ENCODE measurements at regions not wholly inside any gene's neighbourhood (a gene's known extent, or its start where the extent isn't known, plus 50 kb on each side); places are given as distances from the start of the nearest gene placed in this dataset.
A peak's percentile ranks its signal among the peaks of the same experiment; 100 is the strongest.

- peak in 5 of 8 experiments; percentile 10 to 43 (median 19) for ATAC-seq (replicated peaks in 6 of 8)
- WGBS, 10 experiments, result 57 to 86% (median 72%) methylated on average over 1 to 7 of the region's 10 CpGs; no CpG with 5 or more reads in 5 of the 10 experiments
- Histone ChIP-seq H3K27ac (peak overlapping the region in 1 of 2 donors; percentile 52), H3K4me1 (replicated peaks in 1 of 2) (peaks cover 64 to 84% of the 10 kb centered on the region in 2 donors), H3K4me3 (no peak overlapping the region)
- in situ Hi-C loops (cut with MboI; ENCODE audit: low pct_unique_long_range_greater_than_20kb in 2 of 9, low sequenced_read_pairs in 9 of 9, unreplicated experiment in 9 of 9), result loop anchor here in 3 of 9 experiments (25.0 kb wide), 2 partner anchors 124 to 299 kb away; no protein-coding TSS in a partner anchor
Observed at GRCh38 chr1:11338284-11338924, 65.4 kb downstream of the UBIAD1 start.

DNA sequence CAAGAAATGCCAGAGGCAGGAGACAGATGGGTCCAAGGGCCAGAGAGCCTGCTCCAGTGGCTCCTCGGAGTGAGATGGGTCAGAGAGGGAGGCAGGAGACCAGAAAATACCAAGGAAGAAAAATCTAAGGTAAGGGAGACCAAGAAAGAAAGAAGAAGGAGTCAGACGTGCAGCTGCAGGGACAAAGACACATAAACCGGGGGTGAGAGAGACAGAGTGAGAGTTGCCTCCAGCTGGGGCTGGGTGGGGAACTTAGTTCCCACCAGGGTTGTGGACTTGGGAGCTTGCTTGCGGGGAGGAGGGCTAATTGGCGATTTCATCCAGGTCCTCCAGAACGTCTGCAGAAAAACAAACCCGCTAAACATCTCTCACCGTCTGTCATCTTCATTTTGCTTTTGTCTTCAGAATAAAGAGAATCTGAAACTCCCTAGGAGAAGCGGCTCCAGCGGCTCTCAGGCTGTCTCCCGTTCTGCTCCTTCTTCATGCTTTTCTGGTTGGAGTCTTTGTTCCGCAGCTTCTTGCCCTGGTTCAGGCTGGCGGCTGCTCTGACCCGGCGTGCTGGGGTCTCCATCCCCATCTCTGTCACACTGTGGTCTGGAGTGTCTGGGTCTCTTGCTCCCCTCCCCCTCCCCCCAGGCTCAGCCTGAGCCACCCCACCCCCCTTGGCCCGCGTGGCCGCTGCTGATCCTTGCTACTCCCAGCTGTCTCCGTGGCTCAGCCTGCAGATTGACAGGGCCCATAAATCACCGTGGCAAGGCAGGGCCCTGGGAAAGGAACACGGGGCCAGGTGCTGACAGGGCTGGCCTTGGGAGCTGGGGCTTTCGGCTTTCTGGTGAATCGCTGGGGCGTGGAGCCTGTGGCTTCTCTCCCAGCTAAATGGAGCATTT is 66.6 kb downstream of the UBIAD1 start:
- 0 to 60% (median 12%) methylated on average over 1 to 9 of the region's 24 CpGs; no CpG with 5 or more reads in 2 of the 10 experiments for WGBS, 10 experiments
- Histone ChIP-seq H3K27ac (peak overlapping the region; percentile 57 to 82), H3K4me3 (peak overlapping the region in 3 of 5 donors; percentile 0 to 7 (median 0)), H3K4me1 (replicated peaks in 1 of 2) (peaks cover 65 to 82% of the 10 kb centered on the region in 2 donors)
- peak; percentile 21 to 65 (median 51) for ATAC-seq (replicated peaks in 6 of 8)
- in situ Hi-C loops (cut with MboI; ENCODE audit: low pct_unique_long_range_greater_than_20kb in 2 of 9, low sequenced_read_pairs in 9 of 9, unreplicated experiment in 9 of 9), result loop anchor here in 3 of 9 experiments (25.0 kb wide), 2 partner anchors 123 to 298 kb away; no protein-coding TSS in a partner anchor

- Histone ChIP-seq H3K4me1 (replicated peaks in 1 of 2) (peaks cover 69 to 82% of the 10 kb centered on the region in 2 donors), H3K4me3 (peak overlapping the region in 2 of 5 donors; percentile 0 to 7), H3K27ac (peak overlapping the region; percentile 57 to 82)
- 0 to 50% (median 10%) methylated on average over 1 to 4 of the region's 4 CpGs; no CpG with 5 or more reads in 2 of the 10 experiments for WGBS, 10 experiments
- in situ Hi-C loops (cut with MboI; ENCODE audit: low pct_unique_long_range_greater_than_20kb in 2 of 9, low sequenced_read_pairs in 9 of 9, unreplicated experiment in 9 of 9), result loop anchor here in 3 of 9 experiments (25.0 kb wide), 2 partner anchors 122 to 297 kb away; no protein-coding TSS in a partner anchor
- ATAC-seq (replicated peaks in 6 of 8), result no peak
Observed at GRCh38 chr1:11340233-11340632, 67.2 kb downstream of the UBIAD1 start.

DNA sequence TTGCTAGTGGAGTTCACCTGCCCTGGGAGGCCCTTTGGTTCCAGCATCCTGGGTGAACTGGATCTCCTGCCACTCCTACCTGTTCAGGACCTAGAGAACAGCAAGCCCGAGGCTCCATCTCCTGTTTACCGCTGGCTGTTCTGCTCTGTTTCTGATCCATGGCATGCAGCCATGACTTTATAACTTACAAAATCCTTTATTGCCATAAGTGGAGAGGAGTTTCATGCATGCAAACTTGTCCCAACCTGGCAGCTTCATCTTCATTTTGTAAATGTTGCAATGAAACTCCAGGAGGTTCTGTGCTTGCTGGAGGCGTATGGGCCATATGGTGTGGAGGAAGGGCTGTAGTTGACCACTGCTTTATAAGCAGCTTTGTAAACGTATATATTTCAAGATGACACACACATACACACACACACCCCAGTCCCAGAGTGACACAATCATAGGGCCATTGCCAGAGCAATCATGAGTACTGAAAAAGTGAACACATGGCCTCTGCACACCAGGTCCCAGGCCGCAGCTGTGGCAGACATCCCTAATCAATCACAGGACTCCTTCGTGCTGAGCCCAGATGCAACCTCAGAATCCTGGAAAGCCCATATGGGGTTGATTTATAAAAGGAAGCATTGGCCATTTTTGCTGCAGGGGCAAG is 69.0 kb downstream of the UBIAD1 start:
- no peak for ATAC-seq (replicated peaks in 6 of 8)
- in situ Hi-C loops (cut with MboI; ENCODE audit: low pct_unique_long_range_greater_than_20kb in 2 of 9, low sequenced_read_pairs in 9 of 9, unreplicated experiment in 9 of 9), result loop anchor here in 3 of 9 experiments (25.0 kb wide), 2 partner anchors 120 to 295 kb away; no protein-coding TSS in a partner anchor
- H3K27ac ChIP-seq, result peak overlapping the region; percentile 40 to 66
- peaks cover 85% of the 10 kb centered on the region in 2 donors for H3K4me1 ChIP-seq (replicated peaks in 1 of 2)
- H3K4me3 ChIP-seq, result no peak overlapping the region
- WGBS, 10 experiments, result 0 to 69% (median 38%) methylated on average over 1 to 6 of the region's 6 CpGs

GRCh38 chr1:11342621-11343032 is 69.6 kb downstream of the UBIAD1 start:
- Histone ChIP-seq H3K4me3 (no peak overlapping the region), H3K4me1 (replicated peaks in 1 of 2) (peaks cover 81 to 82% of the 10 kb centered on the region in 2 donors), H3K27ac (peak overlapping the region; percentile 40 to 66)
- ATAC-seq (replicated peaks in 6 of 8), result no peak
- 13 to 73% (median 59%) methylated on average over 2 to 6 of the region's 6 CpGs; no CpG with 5 or more reads in 5 of the 10 experiments for WGBS, 10 experiments
- in situ Hi-C loops (cut with MboI; ENCODE audit: low pct_unique_long_range_greater_than_20kb in 2 of 9, low sequenced_read_pairs in 9 of 9, unreplicated experiment in 9 of 9), result loop anchor here in 3 of 9 experiments (25.0 kb wide), 2 partner anchors 120 to 295 kb away; no protein-coding TSS in a partner anchor

GRCh38 chr1:11345971-11346715 is 73.1 kb downstream of the UBIAD1 start:
- WGBS, 10 experiments, result 0 to 41% (median 6%) methylated on average over 3 to 17 of the region's 19 CpGs; no CpG with 5 or more reads in 2 of the 10 experiments
- H3K4me3 ChIP-seq, result no peak overlapping the region
- ATAC-seq (replicated peaks in 6 of 8), result peak; percentile 59 to 96 (median 80)
- in situ Hi-C loops (cut with MboI; ENCODE audit: low pct_unique_long_range_greater_than_20kb in 2 of 9, low sequenced_read_pairs in 9 of 9, unreplicated experiment in 9 of 9), result loop anchor here in 3 of 9 experiments (25.0 kb wide), 2 partner anchors 116 to 291 kb away; no protein-coding TSS in a partner anchor
- peaks cover 49 to 69% of the 10 kb centered on the region in 2 donors for H3K4me1 ChIP-seq (replicated peaks in 1 of 2)
- H3K27ac ChIP-seq, result peak overlapping the region; percentile 2 to 61

DNA sequence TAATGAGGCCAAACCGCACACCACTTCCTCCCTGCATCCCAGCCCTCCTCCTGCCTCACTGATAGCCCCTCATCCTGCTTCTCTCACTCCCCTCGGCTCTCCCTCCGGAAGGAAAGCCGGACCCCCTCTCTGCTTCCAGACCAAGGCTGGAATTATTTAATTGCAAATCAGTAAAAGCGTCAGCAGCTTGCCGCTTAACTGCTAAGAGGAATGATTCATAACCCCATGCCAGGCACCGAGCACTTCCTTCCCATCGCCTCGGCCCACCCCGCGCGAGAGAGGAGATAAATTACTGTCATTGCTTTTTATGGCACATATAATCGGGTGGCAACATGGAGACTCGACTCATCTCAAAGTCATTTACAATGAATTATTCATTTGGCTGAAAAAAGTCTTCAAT is 77.3 kb downstream of the UBIAD1 start:
- in situ Hi-C loops (cut with MboI; ENCODE audit: low pct_unique_long_range_greater_than_20kb in 2 of 9, low sequenced_read_pairs in 9 of 9, unreplicated experiment in 9 of 9), result no loop called here
- Histone ChIP-seq H3K27ac (peak overlapping the region in 1 of 2 donors; percentile 38), H3K4me3 (no peak overlapping the region), H3K4me1 (replicated peaks in 1 of 2) (peaks cover 27 to 49% of the 10 kb centered on the region in 2 donors)
- 0 to 43% (median 20%) methylated on average over 1 to 14 of the region's 14 CpGs; no CpG with 5 or more reads in 4 of the 10 experiments for WGBS, 10 experiments
- ATAC-seq (replicated peaks in 6 of 8), result peak in 5 of 8 experiments; percentile 31 to 66 (median 57)

- H3K27ac ChIP-seq, result no peak overlapping the region
- WGBS, 10 experiments, result 0 to 100% (median 97%) methylated on average over 1 to 8 of the region's 12 CpGs; no CpG with 5 or more reads in 4 of the 10 experiments
- ATAC-seq (replicated peaks in 6 of 8), result no peak
- peaks cover 31 to 51% of the 10 kb centered on the region in 2 donors for H3K4me1 ChIP-seq (replicated peaks in 1 of 2)
- no peak overlapping the region for H3K4me3 ChIP-seq
- in situ Hi-C loops (cut with MboI; ENCODE audit: low pct_unique_long_range_greater_than_20kb in 2 of 9, low sequenced_read_pairs in 9 of 9, unreplicated experiment in 9 of 9), result no loop called here
Observed at GRCh38 chr1:11352058-11352715, 79.2 kb downstream of the UBIAD1 start.

DNA sequence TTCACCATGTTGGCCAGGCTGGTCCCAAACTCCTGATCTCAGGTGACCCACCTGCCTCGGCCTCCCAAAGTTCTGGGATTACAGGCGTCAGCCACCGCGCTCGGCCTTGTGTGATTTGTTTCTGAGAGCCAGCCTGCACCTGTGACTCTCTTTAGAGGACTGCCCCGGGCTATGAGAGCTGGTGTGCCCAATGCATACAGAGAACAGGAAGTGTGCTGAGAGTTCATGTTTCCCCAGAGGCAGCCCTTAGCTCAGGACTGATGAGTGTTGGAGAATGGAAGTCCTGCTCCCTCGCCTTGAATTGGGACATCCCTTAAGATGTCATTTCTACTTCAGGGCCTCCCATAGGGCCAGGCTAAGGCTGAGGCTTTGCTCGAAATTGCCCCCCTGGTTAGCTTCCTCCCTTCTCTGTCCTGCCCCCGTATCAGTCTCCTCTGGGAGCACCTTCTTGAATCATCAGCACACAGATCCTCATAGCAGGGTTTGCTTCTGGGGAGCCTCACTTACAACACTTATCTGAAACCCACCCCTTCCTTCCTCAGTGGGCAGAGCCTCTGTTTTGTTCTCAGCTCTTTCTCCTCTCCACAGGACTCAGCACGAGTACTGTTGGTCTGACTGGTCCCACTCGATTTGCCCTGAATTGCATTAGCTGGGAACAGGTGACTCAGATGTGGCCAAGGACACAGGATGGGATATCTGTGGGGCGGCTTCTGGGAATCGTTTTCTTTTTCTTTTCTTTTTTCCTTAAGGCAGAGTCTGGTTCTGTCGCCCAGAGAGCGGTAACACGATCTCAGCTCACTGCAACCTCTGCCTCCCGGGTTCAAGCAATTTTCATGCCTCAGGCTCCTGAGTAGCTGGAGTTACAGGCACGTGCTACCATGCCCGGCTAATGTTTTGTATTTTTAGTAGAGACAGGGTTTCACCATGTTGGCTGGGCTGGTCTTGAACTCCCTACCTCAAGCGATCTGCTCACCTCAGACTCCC is 80.1 kb downstream of the UBIAD1 start:
- Histone ChIP-seq H3K4me1 (replicated peaks in 1 of 2) (peaks cover 40 to 57% of the 10 kb centered on the region in 2 donors), H3K27ac (no peak overlapping the region), H3K4me3 (no peak overlapping the region)
- peak in 1 of 8 experiments; percentile 22 for ATAC-seq (replicated peaks in 6 of 8)
- in situ Hi-C loops (cut with MboI; ENCODE audit: low pct_unique_long_range_greater_than_20kb in 2 of 9, low sequenced_read_pairs in 9 of 9, unreplicated experiment in 9 of 9), result no loop called here
- WGBS, 10 experiments, result 17 to 80% (median 71%) methylated on average over 3 to 18 of the region's 20 CpGs; no CpG with 5 or more reads in 2 of the 10 experiments

GRCh38 chr1:11354893-11355553 is 82.0 kb downstream of the UBIAD1 start:
- ATAC-seq (replicated peaks in 6 of 8), result peak in 6 of 8 experiments; percentile 16 to 58 (median 52)
- 0 to 25% (median 10%) methylated on average over 2 to 6 of the region's 7 CpGs; no CpG with 5 or more reads in 3 of the 10 experiments for WGBS, 10 experiments
- H3K4me1 ChIP-seq (replicated peaks in 1 of 2), result peaks cover 52 to 58% of the 10 kb centered on the region in 2 donors

More at GRCh38 chr1:11354893-11355553, 82.0 kb downstream of the UBIAD1 start:
- H3K4me3 ChIP-seq, result no peak overlapping the region
- in situ Hi-C loops (cut with MboI; ENCODE audit: low pct_unique_long_range_greater_than_20kb in 2 of 9, low sequenced_read_pairs in 9 of 9, unreplicated experiment in 9 of 9), result no loop called here
- H3K27ac ChIP-seq, result peak overlapping the region; percentile 41 to 48

Data from motor neuron (in vitro differentiated cells).